Stimulated activated CD4-positive, alpha-beta T cell treated with anti-CD3 and anti-CD28 coated beads, Interleukin-1b, Interleukin-23, amount 100 ng/mL, for 24 hours (primary cell): ENCODE measurements at regions not wholly inside any gene's neighbourhood (a gene's known extent, or its start where the extent isn't known, plus 50 kb on each side); places are given as distances from the start of the nearest gene placed in this dataset.

Source experiments
- DNase-seq, 4 experiments: peaks; one replicate each; pipeline ENCODE4 v3.0.0-alpha.2; 2020; ENCODE audit warnings: low read depth in 4 of 4, low spot score in 1 of 4

- no peak for DNase-seq
Measured at GRCh38 chr10:3548702-3549101, 236.3 kb downstream of the KLF6 start.

- no peak for DNase-seq
Measured at GRCh38 chr10:3548076-3548475, 236.9 kb downstream of the KLF6 start.

GRCh38 chr10:3544561-3544960, 240.4 kb downstream of the KLF6 start:
- no peak for DNase-seq

DNA sequence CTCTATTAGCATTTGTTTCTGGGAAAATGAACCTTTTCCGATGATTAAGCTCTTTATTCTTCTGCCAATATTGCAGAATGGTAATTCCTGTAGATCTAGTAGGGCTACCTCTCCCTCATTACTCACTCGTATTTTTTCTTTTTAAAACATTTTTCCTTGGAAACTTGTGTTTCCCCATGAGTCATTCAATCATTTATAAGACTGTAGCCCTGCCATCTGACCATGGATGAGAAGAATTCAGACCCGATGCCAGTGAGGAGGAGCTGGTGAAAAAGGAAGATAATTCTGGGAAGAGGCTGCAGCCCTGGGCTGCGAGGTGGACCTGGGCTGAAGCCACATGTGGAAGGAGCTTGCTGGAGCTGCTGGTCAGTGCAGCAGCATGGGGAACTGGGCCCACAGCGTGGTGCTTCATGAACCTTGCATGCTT, 242.8 kb downstream of the KLF6 start:
- no peak for DNase-seq

DNA sequence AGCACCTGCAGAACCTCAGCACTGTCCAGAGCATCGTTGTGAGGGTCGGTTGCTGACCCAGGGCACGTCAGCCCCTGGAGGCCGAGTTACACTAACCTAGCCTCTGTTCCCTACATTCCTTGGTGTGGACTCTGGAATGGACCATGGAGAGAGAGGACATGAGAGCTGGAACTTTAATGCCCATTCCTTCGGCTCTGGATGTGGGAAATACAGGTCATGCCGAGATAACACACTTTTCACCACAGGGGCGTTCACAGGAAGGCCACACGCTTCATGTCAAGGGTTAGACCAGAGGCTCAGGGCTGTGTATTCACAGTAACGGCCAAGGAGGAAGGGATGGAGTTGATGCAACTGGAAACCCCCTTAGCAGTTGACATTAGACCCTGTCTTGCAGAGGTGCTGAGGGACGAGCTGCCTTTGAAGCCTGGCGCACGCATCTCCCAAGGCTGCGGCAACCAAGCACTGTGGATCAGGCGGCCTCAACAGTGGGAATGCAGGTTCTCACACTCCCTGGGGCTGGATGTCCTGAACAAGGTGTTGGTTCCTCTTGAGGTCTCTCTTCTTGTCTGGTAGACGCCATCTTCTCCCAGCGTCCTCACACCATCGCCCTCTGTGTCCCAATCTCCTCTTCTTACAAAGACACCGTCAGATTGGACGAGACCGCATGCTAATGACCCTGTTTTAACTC, 245.2 kb downstream of the KLF6 start:
- DNase-seq, result no peak

DNA sequence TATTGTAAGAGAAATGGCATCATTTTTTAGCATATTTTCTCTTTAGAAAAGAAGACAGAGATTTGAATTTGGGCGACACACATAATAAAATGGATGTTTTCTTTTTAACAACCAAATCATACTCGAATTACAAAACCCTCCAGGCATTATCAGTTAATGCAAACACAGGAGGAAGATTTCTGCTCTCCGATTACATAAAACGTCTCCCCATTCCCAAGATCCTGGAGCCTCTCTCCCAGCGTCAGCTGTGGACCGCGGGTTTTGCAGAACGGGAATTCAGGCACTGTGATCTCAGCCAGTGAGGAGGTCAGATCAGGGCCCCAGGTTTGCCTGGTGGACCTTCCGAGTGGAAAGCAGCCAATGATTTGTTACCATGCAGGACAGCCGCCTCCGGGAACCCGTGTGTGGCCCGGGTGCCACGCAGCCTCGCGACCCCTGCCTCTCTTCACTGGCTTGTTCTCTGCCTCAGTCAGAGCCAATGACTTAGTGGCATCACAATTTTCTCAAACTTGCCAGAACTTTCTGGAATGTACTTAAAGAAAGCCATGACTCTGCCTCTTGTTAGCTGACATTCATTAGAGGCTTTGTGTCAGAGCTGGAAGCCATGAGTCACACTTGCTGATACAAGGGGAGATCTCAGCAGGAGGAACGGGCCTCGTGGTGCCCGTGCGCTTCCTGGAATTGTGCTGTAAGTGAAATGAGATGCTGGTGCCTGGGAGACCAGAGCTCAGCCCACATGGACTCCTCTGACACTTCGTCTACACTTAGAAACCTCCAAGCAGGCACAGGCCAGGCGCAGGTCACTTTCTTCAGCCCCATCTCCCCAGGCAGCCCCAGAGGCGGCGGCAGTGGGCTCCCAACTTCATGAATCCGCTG, 246.1 kb downstream of the KLF6 start:
- peak in 1 of 4 experiments; percentile 15 for DNase-seq

GRCh38 chr10:3538291-3538655, 246.7 kb downstream of the KLF6 start:
- DNase-seq, result no peak

DNA sequence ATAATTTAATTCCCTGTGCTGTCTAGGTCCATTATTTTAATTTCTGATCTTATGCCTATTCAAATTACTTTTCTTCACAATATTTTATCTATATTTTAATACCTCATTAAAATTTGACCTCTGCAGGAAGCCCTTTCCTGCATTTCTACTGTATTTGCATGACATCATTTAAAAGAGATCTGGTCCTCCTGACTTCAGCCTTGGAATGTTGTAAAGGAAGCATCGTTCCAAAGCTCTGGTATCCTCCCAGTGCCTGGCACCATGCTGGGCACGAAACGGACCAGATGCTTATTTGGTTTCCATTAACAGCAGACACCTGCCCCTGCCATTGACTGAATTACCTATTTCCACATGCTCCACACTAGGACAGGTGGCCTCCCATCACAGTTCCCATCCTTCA, 247.5 kb downstream of the KLF6 start:
- DNase-seq, result no peak

DNA sequence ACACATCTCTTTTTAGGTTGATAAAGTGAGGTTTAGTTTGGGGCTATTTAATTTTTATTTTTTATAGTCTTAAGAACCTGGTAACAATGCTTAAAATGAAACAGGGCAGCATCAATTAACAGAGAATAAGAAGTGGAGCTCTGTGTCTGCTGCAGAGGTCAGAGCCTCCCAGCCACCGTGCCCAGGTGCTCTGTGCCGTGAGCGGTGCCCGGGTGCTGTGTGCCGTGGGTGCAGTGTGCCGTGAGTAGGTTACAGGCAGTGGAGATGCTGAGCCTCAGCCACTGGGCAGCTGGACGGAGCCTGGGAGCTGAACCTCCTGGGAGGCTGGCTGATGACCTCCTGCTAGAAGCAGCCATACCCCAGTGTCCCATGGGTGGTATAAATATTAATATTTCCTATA, 250.0 kb downstream of the KLF6 start:
- DNase-seq, result no peak

DNA sequence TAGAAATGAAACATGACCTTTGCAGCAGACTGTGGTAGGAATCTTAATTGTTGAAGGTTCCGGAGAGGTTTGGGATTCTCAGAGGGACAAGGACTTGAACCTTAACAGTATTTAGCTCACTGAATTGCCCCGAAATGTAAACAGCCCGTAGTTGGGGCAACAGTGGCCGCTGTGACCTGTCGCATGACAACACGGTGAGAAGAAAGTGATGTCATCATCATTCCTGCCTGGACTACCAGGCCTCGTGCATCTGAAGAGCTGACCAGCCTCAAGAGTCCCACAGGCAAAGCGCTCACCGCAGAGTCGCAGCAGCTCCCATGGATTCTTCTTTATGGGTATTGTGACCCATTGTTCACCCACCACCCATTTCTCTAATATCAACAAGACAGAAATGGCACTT, 250.6 kb downstream of the KLF6 start:
- no peak for DNase-seq

DNA sequence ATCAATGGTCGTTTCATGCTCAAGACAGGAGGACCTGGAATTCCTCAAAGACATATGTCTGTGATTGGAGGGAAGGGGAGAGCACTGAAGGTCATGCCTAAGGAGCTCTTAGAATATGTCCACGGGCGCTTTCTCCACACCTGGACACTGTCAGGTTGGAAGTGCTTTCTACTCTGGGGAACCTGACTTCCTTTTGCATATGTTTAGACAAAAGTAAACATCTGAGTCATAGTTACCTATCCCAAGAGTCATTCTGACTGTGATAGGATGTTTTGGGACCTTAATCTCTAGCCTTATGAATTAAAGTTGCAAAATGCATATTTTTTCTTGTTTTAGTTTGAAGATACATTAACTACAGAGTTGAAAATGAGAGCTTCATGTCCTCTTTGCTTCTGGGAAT, 251.7 kb downstream of the KLF6 start:
- no peak for DNase-seq

DNA sequence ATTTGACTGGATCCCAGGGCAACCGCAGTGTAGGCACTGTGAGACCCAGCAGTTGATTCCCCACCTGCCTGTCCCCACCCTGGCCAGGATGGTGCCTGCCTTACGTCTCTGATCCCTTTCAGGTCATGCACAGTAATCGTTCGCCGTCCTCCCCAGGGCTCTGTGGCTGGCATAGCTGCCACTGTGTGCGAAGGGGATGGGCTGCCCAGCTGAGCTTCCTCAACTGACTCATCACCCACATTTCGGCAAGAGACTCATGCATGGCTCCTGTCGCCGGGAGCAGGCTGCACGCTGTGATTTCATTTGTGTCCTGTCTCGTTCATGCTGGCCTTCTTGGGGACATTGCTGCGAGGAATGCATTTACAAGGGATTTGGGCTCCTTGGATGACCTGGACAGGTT, 252.4 kb downstream of the KLF6 start:
- DNase-seq, result no peak

- no peak for DNase-seq
Measured at GRCh38 chr10:3531670-3532069, 253.3 kb downstream of the KLF6 start.

GRCh38 chr10:3530783-3531645, 254.0 kb downstream of the KLF6 start:
- no peak for DNase-seq

- DNase-seq, result no peak
Measured at GRCh38 chr10:3530346-3530745, 254.7 kb downstream of the KLF6 start.

- no peak for DNase-seq
Measured at GRCh38 chr10:3529691-3530090, 255.3 kb downstream of the KLF6 start.

- DNase-seq, result no peak
Measured at GRCh38 chr10:3528823-3529403, 256.1 kb downstream of the KLF6 start.

DNA sequence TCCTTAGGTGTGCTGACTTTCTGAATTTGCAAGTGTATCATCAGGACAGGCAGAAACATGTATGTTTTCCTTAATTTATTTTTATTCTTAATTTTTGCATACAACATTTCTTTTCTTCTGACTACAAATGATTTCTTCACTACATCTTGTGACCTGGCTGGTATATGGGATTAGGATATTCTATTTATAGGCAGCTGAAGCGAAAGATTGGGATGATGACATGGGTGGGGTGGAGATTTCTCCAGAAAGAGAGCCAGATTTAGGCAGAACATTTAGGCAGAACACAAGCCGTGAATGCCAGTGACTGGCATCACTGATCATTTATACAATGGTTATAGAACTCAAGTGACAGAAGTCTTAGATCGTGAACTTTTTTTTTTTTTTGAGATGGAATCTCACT, 256.7 kb downstream of the KLF6 start:
- no peak for DNase-seq

DNA sequence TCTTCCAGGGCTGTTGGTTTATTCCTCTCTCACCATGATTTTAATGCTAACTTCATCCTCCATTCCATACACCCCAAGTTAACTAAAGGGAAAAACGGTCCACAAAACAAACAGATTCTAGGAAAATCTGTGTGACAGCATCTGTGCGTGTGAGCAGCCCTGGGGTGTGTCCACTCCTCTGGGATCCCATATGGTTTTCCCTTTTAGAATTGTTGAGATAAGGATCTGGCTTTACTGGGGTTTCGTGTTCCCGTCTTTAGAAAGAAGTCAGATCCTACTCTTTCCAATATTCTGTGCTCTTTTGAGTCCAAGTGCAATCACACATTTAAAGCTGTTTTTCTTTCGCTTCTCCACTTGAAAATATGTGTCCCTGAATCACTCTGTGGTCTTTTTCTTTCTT, 257.1 kb downstream of the KLF6 start:
- no peak for DNase-seq

DNA sequence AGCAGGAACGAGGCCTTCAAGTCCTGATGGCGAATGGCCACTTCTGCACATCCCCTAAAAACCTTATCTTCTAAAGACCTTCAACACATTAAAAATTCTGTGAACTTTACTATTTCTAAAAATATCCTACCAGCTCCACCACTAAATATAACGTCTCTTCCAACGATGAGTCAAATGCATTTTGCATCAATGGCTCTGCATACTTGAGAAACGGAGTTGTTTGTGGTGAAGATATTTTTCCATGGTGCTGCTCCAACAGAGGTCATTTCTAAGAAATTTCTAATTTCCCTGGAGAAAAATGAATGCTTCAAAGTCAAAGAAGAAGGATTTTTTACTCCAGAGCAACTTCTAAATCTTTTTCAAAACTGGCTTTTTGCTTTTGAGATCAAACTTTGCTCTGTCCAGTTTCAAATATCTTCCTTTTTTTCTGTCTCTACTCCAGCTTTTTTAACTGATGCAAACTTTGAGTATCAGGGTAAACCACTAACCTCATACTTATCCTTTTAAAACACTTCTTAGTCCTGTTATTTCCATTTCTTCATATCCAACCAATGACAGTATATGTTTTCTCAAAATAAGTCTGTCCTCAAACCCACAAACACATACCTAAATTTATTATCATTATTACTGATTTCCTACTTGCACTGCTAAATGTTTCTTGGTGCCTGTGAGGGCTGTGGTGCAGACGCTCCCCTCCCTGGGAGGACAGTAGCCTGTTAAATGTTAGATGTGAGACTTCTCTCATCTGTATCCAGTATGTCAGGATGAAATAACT, 258.1 kb downstream of the KLF6 start:
- no peak for DNase-seq
